Lung microvascular endothelial cell (primary cell): ENCODE measurements at regions not wholly inside any gene's neighbourhood (a gene's known extent, or its start where the extent isn't known, plus 50 kb on each side); places are given as distances from the start of the nearest gene placed in this dataset.
"Not testable (repeated sequence)": the region's sequence is repeated elsewhere in the genome, so short reads cannot be mapped to it uniquely, and the experiment has no call there.

Experiments used
- DNase-seq, 2 donors: peaks; one replicate each; pipeline versions ENCODE4 v3.0.0 to v3.0.0-alpha.2; 2010; ENCODE audit warnings: low read depth in 2 of 2

- peak in 1 of 2 donors; percentile 4 for DNase-seq
Measured at GRCh38 chr3:75241226-75241962, 422.7 kb upstream of the FRG2C start.

GRCh38 chr3:75242012-75242735, 422.0 kb upstream of the FRG2C start:
- DNase-seq: no peak

GRCh38 chr3:75248974-75249373, 415.2 kb upstream of the FRG2C start:
- no peak for DNase-seq

GRCh38 chr3:75254685-75255084, 409.4 kb upstream of the FRG2C start:
- no peak for DNase-seq

- DNase-seq: peak; percentile 19 to 41
Measured at GRCh38 chr3:75258825-75259683, 405.1 kb upstream of the FRG2C start.

GRCh38 chr3:75260975-75261374, 403.2 kb upstream of the FRG2C start:
- DNase-seq: not testable (repeated sequence)

GRCh38 chr3:75262661-75263060, 401.5 kb upstream of the FRG2C start:
- no peak for DNase-seq

- DNase-seq: no peak
Measured at GRCh38 chr3:75265897-75266296, 398.2 kb upstream of the FRG2C start.

GRCh38 chr3:75268576-75268975, 395.6 kb upstream of the FRG2C start:
- not testable (repeated sequence) for DNase-seq

- DNase-seq: not testable (repeated sequence)
Measured at GRCh38 chr3:75272237-75272636, 391.9 kb upstream of the FRG2C start.

- peak; percentile 15 to 44 for DNase-seq
Measured at GRCh38 chr3:75272691-75273090, 391.4 kb upstream of the FRG2C start.

GRCh38 chr3:75285531-75286148, 378.5 kb upstream of the FRG2C start:
- peak in 1 of 2 donors; percentile 43 for DNase-seq

- not testable (repeated sequence) for DNase-seq
Measured at GRCh38 chr3:75288972-75289574, 375.1 kb upstream of the FRG2C start.

- peak; percentile 37 to 60 for DNase-seq
Measured at GRCh38 chr3:75294124-75294523, 370.0 kb upstream of the FRG2C start.

GRCh38 chr3:75295013-75295412, 369.1 kb upstream of the FRG2C start:
- peak in 1 of 2 donors; percentile 88 for DNase-seq

GRCh38 chr3:75296858-75297257, 367.3 kb upstream of the FRG2C start:
- peak in 1 of 2 donors; percentile 31 for DNase-seq

- no peak for DNase-seq
Measured at GRCh38 chr3:75300606-75301005, 363.5 kb upstream of the FRG2C start.

GRCh38 chr3:75301050-75301449, 363.1 kb upstream of the FRG2C start:
- peak in 1 of 2 donors; percentile 95 for DNase-seq

- DNase-seq: peak in 1 of 2 donors; percentile 62
Measured at GRCh38 chr3:75303741-75304140, 360.4 kb upstream of the FRG2C start.

GRCh38 chr3:75305901-75306300, 358.2 kb upstream of the FRG2C start:
- DNase-seq: no peak

- DNase-seq: not testable (repeated sequence)
Measured at GRCh38 chr3:75311306-75311705, 352.8 kb upstream of the FRG2C start.
